ENCODE measurements at regions not wholly inside any gene's neighbourhood (a gene's known extent, or its start where the extent isn't known, plus 50 kb on each side); places are given as distances from the start of the nearest gene placed in this dataset.

DNA sequence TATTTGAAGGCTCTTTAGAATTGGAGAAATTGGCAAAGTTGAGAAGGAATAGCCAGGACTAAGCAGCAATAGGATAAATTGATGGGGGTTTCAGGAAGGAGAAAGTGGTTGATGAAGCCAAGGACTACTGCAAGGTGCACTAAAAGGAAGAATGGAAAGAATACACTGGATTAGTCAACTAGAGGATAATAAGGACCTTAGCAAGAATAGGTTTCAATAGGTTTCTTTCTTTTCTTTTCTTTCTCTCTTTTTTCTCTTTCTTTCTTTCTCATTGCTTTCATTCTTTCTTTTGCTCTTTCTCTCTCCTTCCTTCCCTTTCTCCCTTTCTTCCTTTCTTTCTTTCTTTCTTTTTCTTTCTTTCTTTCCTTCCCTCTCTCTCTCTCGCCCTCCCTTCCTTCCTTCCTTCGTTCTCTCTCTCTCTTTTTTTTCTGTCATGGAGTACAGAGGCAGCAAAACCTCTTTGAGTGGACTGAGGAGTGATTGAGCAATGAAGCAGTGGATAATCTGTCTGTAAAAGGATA is 234.4 kb upstream of the TMC3 start:
- Histone ChIP-seq H2AFZ (ENCODE audit: low read depth, low read length) (no peak overlapping the region), H3K4me1 (ENCODE audit: control insufficient read depth, extremely low read depth, insufficient read depth, low read length) (no peaks in the 10 kb centered on the region), H3K27me3 (ENCODE audit: control insufficient read depth in 2 of 2, insufficient read depth in 2 of 2, low read length in 2 of 2) (no peaks in the 10 kb centered on the region), H3K36me3 (ENCODE audit: control insufficient read depth in 2 of 2, extremely low read depth in 1 of 2, insufficient read depth in 2 of 2, low read length in 2 of 2) (no peaks in the 10 kb centered on the region), H3K27ac (ENCODE audit: insufficient read depth, low read depth, low read length) (no peak overlapping the region), H3K9me3 (replicated peaks; ENCODE audit: control insufficient read depth, insufficient read depth, low read length) (no peaks in the 10 kb centered on the region), H3K9ac (replicated peaks; ENCODE audit: extremely low read depth, insufficient read depth, low read length) (no peak overlapping the region), H3K9me1 (replicated peaks; ENCODE audit: control insufficient read depth, extremely low read depth, insufficient read depth, low read length) (no peaks in the 10 kb centered on the region), H3K4me3 (replicated peaks in 1 of 3; ENCODE audit: insufficient read depth in 1 of 3, low read depth in 1 of 3, low read length in 3 of 3) (no peak overlapping the region), H3K79me2 (ENCODE audit: control insufficient read depth, insufficient read depth, low read length) (no peaks in the 10 kb centered on the region), H3K4me2 (ENCODE audit: insufficient read depth, low read length) (no peak overlapping the region), H4K20me1 (replicated peaks; ENCODE audit: control insufficient read depth, extremely low read depth, insufficient read depth, low read length) (no peaks in the 10 kb centered on the region)
- DNase-seq (ENCODE audit: low read depth, low spot score) (no peak), FAIRE-seq (no peak)
- no TSS peak for BruUV-seq (replicated peaks)
- CTCF ChIA-PET, result no interaction called here
- TF ChIP-seq FOS (IDR thresholded peaks at IDR 0.05; ENCODE audit: borderline replicate concordance, insufficient read depth, low read length) (no peak), JUN (IDR thresholded peaks at IDR 0.05; ENCODE audit: borderline replicate concordance, insufficient read depth, insufficient read length, low read depth) (no peak), POLR2AphosphoS5 (IDR thresholded peaks at IDR 0.05; ENCODE audit: insufficient read depth, low read depth, low read length) (no peak), MYC (IDR thresholded peaks at IDR 0.05; ENCODE audit: low read depth, low read length) (no peak), GATA2 (IDR thresholded peaks at IDR 0.05; ENCODE audit: insufficient read depth, insufficient read length, low read depth, low read length) (no peak), POLR2A (IDR thresholded peaks at IDR 0.05; ENCODE audit: low read depth, low read length) (no peak), EZH2 (IDR thresholded peaks at IDR 0.05; ENCODE audit: borderline replicate concordance, low read depth, low read length, severe bottlenecking) (no peak)
- TF ChIP-seq, protein P1, sequence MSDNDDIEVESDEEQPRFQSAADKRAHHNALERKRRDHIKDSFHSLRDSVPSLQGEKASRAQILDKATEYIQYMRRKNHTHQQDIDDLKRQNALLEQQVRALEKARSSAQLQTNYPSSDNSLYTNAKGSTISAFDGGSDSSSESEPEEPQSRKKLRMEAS (IDR thresholded peaks at IDR 0.05; ENCODE audit: insufficient read depth, insufficient read length), result no peak
- TF ChIP-seq, protein P2, sequence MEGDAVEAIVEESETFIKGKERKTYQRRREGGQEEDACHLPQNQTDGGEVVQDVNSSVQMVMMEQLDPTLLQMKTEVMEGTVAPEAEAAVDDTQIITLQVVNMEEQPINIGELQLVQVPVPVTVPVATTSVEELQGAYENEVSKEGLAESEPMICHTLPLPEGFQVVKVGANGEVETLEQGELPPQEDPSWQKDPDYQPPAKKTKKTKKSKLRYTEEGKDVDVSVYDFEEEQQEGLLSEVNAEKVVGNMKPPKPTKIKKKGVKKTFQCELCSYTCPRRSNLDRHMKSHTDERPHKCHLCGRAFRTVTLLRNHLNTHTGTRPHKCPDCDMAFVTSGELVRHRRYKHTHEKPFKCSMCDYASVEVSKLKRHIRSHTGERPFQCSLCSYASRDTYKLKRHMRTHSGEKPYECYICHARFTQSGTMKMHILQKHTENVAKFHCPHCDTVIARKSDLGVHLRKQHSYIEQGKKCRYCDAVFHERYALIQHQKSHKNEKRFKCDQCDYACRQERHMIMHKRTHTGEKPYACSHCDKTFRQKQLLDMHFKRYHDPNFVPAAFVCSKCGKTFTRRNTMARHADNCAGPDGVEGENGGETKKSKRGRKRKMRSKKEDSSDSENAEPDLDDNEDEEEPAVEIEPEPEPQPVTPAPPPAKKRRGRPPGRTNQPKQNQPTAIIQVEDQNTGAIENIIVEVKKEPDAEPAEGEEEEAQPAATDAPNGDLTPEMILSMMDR (IDR thresholded peaks at IDR 0.05; ENCODE audit: extremely low read depth in 1 of 2, insufficient read depth in 1 of 2, low read depth in 1 of 2, low read length in 2 of 2), result no peak
- intact Hi-C loops (cut with micrococcal nuclease) (no loop called here), dilution Hi-C loops (cut with MboI; ENCODE audit: extremely low pct_ligation_motif_present, low sequenced_read_pairs) (no loop called here)
- POLR2A ChIA-PET, result no interaction called here
